HEK293T (cell line): ENCODE measurements at regions not wholly inside any gene's neighbourhood (a gene's known extent, or its start where the extent isn't known, plus 50 kb on each side); places are given as distances from the start of the nearest gene placed in this dataset.

ENCODE experiments used
- ARNT ChIP-seq: fragments of 450-650 bp; IDR thresholded peaks from 2 replicates; pipeline ENCODE4 v1.6.1; 2017; ENCODE audit warnings: mild to moderate bottlenecking
- CTBP1 ChIP-seq: fragments of 450-650 bp; IDR thresholded peaks from 2 replicates; pipeline ENCODE4 v1.6.1; 2016; ENCODE audit warnings: borderline replicate concordance
- FOXA1 ChIP-seq: fragments of 450-650 bp; IDR thresholded peaks from 2 replicates; pipeline ENCODE4 v1.6.1; 2016; ENCODE audit warnings: mild to moderate bottlenecking
- FOXM1 ChIP-seq: fragments of 450-650 bp; IDR thresholded peaks from 2 replicates; pipeline ENCODE4 v1.6.1; 2017; ENCODE audit warnings: mild to moderate bottlenecking, borderline replicate concordance
- NFRKB ChIP-seq: fragments of 450-650 bp; IDR thresholded peaks from 2 replicates; pipeline ENCODE4 v1.6.1; 2016; ENCODE audit warnings: mild to moderate bottlenecking, moderate library complexity
- SP1 ChIP-seq: fragments of 450-650 bp; IDR thresholded peaks from 2 replicates; pipeline ENCODE4 v1.6.1; 2017
- SUZ12 ChIP-seq: fragments of 450-650 bp; IDR thresholded peaks from 2 replicates; pipeline ENCODE4 v1.6.1; 2016; ENCODE audit warnings: mild to moderate bottlenecking
- TARDBP ChIP-seq: fragments of 450-650 bp; IDR thresholded peaks from 2 replicates; pipeline ENCODE4 v1.6.1; 2016
- TF ChIP-seq, protein P1 (sequence below): fragments of 450-650 bp; IDR thresholded peaks from 2 replicates; pipeline ENCODE4 v1.6.1; 2016

DNA sequence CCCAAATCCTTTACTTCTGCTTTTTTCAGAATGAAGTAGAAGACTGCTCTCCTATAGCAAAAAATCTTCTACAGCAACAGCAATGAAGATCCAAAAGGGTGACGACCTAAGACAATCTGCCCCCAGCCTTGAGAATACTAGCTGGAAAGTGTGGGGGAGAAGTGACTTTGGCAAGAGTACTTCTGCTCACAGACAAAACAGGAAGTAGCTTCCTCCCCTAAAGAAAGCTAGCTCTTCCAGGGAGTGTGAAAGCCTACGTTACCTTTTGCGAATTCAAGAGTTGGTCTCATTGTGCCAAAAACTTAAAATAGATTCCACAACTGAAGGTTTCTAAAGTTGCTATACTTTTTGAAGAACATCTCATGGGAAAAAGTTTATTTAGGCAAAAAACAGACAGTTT, 1069.2 kb upstream of the CHAC2 start:
- TF ChIP-seq ARNT (no peak), CTBP1 (no peak), FOXA1 (no peak), SUZ12 (no peak), TARDBP (no peak), NFRKB (no peak), SP1 (no peak), FOXM1 (no peak)
- TF ChIP-seq, protein P1, sequence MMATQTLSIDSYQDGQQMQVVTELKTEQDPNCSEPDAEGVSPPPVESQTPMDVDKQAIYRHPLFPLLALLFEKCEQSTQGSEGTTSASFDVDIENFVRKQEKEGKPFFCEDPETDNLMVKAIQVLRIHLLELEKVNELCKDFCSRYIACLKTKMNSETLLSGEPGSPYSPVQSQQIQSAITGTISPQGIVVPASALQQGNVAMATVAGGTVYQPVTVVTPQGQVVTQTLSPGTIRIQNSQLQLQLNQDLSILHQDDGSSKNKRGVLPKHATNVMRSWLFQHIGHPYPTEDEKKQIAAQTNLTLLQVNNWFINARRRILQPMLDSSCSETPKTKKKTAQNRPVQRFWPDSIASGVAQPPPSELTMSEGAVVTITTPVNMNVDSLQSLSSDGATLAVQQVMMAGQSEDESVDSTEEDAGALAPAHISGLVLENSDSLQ: no peak
